T47D (cell line): ENCODE measurements at regions not wholly inside any gene's neighbourhood (a gene's known extent, or its start where the extent isn't known, plus 50 kb on each side); places are given as distances from the start of the nearest gene placed in this dataset.

Source experiments
- DNase-seq, 2 experiments: peaks; one replicate each; pipeline versions ENCODE4 v3.0.0 to v3.0.0-alpha.2; 2011 to 2012; ENCODE audit warnings: low read depth in 1 of 2, low spot score in 1 of 2
- JUND ChIP-seq: IDR thresholded peaks from 2 replicates; pipeline ENCODE4 v1.6.1; 2012; ENCODE audit warnings: low read depth
- in situ Hi-C: cut with HindIII; loops from 2 replicates; pipeline ENCODE4 v1.10.0; 2016; ENCODE audit warnings: low sequenced_read_pairs, low pct_unique_long_range_greater_than_20kb

DNA sequence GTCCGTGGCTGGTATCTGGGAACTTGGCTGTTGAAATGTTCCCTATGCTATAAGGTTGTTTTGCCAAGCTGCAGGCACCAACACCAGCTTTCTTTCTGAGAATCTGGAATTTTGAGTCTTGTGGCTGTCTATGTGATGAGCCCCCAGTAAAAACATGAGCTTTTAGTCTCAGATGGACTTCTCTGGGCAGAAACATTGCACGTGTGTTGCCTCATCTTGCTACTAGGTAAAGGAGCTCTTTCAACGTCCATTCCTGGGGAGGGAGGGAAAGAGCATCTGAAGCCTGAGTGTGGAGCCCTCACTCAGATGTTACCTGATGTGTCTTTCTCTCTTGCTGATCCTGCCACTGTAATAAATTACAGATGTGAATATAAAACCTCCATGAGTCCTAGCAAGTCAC, 183.8 kb upstream of the LHX5 start:
- in situ Hi-C loops = no loop called here
- no peak for DNase-seq
- TF ChIP-seq JUND = no peak

DNA sequence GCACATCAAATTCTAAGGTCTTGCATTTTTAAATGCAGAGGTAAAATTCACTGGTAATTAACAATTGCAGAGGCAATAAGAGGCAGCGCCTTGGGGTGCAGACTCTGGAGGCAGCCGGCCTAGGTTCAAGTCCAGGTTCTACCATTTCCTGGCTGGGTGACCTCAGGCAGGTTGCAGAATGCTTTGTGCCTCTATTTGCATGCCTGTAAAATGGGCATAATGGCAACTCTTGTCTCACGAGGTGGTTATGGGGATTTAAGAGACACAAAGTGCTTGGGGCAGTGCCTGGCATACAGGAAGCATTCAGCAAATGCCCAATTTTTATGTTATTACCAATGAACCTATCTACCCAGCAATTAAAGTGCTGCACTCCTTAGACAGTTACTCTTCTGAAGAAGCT, 180.0 kb upstream of the LHX5 start:
- DNase-seq = no peak
- TF ChIP-seq JUND = no peak
- in situ Hi-C loops = no loop called here

DNA sequence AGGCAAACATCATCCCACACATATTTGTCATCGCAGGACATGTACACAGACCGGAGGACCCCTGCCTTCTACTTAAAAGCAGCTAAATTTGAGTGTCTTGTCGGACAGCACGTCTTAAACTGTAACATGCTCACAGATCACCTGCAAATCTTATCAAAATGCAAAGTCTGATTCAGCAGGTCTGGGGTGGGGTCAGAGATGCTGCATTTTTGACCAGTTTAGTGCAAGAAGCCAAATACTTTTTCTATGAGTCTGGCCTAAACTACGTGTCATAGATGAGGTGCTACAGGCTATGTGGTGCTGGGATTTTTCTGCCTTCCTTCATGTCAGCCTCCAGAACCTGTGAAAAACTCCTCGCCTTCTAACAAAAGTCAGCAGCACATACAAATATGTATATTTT, 178.8 kb upstream of the LHX5 start:
- in situ Hi-C loops = no loop called here
- TF ChIP-seq JUND = no peak
- DNase-seq = no peak

DNA sequence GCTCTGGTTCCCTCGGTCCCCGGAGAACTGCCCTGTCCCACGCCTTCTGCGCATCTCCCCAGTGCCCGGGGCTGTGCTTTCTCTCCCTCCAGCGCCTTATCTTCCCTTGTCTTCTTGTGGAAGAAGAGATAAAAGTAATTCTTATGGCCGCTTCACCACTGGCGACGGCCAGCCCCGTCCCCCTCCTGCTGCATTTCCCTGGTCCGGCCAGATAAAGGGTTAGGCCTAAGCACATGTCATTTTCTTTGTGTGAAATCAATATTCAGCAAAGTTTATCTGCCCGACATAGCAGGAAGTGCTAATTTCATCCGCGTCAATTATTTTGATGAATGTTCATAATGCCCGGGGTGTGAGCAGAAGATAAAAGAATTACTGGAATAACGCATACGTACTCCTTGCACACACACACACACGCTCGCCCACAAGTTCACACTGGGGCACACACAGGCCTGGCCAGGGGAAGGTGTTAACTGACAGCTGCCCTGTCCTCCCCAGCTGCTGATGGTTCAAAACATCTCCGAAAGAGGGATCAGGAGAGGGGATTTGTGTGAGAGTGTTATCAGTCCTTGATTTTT, 177.7 kb upstream of the LHX5 start:
- no peak for DNase-seq
- in situ Hi-C loops = no loop called here
- no peak for TF ChIP-seq JUND

DNA sequence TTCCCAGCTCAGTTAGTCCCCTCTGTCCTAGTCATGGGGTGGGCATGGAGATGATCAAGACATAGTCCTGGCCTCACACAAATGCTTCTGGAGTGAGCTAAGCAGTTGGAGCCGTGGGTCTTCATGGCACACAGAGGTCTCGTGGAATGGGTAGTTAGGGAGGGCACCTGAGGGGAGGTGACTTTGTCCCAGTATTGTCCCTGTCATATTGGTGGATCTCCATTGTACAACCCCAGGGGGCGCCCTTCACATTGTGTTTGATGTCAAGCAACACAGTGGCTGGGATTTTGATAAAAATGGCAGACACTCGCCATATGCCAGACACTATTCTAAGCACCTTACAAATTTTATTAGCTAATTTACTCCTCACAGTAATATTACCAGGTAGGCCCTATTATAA, 175.4 kb upstream of the LHX5 start:
- no peak for TF ChIP-seq JUND
- in situ Hi-C loops = no loop called here
- peak in 1 of 2 experiments; percentile 25 for DNase-seq

DNA sequence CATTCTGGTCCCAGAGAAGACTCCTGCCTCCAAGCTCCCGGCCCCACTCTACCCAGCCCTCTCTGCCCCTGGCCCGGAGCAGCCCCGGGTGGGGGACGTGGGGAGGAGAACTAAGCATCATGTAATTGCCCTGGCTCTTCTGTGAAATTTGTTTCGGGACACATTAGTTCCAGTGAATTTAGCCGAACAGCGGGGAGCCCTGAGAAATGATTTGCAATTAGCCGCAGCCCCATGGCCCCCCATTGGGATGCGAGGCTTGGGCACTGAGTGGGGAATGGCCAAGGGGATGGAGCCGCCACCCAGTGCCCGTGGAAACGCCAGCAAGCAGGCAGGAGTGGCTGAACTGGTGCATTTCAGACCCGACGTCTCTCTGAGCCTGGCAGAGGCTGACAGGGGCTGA, 173.9 kb upstream of the LHX5 start:
- TF ChIP-seq JUND = no peak
- in situ Hi-C loops = no loop called here
- DNase-seq = no peak

DNA sequence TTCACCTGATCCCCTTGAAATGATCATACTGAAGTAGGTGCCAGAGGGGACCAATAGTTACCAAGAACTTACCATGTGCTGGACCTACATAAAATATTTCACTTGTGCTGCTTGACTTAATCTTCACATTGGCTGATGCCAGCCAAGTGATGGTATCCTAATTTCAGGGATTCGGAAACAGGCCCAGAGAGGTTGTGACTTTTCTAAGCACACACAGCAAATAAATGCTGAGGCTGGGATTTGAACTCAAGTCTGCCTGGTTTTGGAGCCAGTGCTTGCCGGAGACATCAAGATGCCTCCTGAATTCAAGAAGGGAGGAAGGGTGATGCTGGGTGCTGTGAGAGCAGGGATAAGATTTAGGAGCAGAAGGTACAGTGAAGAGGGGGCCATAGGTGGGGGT, 173.5 kb upstream of the LHX5 start:
- in situ Hi-C loops = no loop called here
- no peak for TF ChIP-seq JUND
- DNase-seq = no peak

DNA sequence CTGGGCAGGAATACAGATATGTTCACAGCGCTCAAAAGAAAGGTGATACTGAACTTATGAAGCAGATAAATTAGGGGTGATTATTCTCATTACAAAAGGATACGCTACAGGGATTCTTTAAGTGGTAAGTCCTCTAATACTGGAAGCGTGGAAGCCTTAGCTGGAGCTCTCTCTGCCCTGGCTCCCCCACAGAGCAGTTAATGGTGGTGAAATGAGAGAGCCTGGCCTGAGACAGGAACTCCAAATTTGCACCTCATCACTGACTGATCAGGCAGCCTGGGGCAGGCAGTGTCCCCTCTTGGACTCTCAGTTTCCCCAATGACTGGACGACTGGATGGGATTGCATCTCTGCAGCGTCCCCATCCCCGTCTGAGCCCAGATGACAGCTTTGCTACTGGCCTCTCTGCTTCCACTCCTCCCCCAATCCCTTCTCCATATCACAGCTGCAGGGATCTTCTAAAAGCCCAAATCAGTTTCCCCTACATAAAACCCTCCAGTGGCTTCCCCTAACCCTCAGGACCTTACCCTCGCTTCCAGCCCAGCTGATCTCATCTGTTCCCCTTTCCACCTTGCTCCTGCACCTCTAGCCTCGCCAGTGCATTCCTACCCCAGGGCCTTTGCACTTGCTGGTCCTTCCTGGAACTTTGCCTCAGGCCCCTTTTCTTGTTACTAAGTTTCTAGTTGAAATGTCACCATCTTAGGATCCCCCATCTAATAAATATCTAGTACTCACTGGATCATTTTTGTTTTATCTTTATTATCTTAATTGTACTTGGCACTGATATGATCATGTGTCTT, 171.7 kb upstream of the LHX5 start:
- no peak for TF ChIP-seq JUND
- DNase-seq = no peak
- in situ Hi-C loops = no loop called here

DNA sequence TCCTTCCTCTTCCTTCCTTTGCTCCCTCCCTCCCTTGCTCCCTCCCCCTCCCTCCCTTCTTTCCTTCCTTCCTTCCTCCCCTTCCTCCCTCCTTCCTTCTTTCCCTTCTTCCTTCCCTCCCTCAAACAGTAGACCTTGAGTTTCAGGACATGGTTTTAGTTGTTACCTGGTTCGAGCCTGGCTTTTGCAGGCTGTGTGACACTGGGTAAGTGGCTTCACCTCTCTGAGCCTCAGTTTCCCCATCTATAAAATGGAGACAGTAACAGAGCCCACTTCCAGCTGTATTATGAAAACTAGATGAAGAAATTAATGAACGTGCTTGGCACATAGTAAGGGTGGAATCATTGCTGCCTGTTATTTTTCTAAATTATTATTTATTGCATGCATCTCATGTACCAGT, 171.0 kb upstream of the LHX5 start:
- TF ChIP-seq JUND = no peak
- no peak for DNase-seq
- in situ Hi-C loops = no loop called here

DNA sequence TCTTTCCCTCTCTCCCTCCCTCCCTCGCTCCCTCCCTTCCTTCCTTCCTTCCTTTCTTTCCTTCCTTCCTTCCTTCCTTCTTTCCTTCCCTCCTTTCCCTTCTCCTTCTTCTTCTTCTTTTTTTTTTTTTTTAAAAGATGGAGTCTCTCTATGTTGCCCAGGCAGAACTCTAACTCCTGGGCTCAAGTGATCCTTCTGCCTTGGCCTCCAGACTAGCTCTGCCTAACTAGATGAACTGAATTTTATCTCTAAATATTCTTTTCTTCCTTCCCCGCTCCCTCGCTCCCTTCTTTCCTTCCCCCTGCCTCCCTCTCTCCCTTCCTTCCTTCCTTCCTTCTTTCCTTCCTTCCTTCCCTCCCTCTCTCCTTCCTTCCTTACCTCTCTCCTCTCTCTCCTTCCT, 170.5 kb upstream of the LHX5 start:
- no peak for DNase-seq
- TF ChIP-seq JUND = no peak
- in situ Hi-C loops = no loop called here

DNA sequence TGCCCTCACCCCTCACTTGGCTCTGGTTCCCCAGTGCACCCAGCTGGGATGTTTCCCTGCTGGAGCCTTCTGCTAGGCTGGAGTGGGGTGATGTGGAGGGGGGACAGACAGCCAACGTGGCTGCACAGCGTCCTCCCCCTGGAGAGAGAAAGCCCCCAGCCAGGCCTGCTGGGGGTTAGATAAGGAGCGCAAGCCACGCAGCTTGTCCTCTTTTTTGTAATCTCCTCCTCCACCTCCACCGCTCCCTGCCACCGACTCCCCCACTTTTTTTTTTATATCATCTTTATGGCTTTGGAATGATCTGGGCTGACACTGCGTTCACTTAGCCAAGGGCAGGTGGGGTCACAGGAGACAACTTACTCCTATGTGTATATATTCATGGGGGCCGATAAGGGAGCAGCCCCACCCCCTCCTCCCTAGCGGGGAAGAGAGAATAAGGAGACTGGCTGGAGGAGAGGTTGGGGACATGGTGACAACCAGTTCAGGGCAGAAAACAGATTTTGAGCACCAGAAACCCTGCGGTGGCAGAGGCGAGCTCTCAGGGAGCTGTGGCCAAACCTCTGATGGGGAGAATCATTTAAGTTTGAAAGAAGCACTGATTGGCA, 169.9 kb upstream of the LHX5 start:
- DNase-seq = no peak
- TF ChIP-seq JUND = no peak
- in situ Hi-C loops = no loop called here

DNA sequence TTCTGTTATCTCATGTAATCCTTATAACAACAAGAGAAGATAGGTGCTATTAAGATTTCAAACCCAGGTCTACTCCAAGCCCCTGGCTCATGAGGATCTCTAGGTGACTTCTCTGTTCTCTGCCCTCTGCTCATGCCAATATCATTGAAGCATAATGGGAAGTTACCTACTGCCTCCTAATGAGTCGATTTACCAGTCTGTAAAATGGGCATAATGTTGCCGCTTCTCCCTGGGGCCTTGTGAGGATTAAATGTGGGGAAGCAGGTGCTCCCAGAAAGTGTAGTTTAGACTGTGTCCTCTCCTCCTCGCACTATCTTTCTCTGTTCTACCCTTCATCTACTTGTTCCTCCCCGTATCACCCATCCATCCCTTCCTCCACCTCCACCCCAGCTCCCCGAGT, 169.2 kb upstream of the LHX5 start:
- in situ Hi-C loops = no loop called here
- TF ChIP-seq JUND = no peak
- no peak for DNase-seq

DNA sequence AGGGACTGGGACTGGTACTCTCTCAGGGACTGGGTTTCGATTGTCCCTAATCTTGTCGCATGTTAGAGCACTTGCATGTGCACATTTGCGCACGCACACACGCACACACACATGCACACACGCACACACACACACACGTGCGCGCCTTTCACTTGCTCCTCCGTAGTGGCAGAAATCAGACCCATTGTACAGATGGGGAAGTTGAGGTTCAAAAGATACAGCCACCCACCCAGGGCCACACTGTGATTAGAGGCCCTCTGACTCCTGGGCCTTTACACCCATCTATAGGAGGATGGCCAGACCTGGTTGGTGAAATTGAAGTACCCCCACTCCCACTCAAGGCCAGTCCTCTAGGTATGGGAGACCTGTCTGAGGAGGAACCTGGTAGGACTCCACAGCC, 167.8 kb upstream of the LHX5 start:
- in situ Hi-C loops = no loop called here
- no peak for TF ChIP-seq JUND
- DNase-seq = no peak
